Endothelial cell (in vitro differentiated cells): ENCODE measurements at regions not wholly inside any gene's neighbourhood (a gene's known extent, or its start where the extent isn't known, plus 50 kb on each side); places are given as distances from the start of the nearest gene placed in this dataset.

Experiments
- DNase-seq: peaks from one replicate; pipeline ENCODE4 v3.0.0; 2021; ENCODE audit warnings: low spot score
- H3K27ac Mint-ChIP-seq: one replicate; pipeline ENCODE4 v1.8.0; 2021; ENCODE audit warnings: mixed read lengths, inconsistent platforms; ENCODE audit not compliant: unreplicated experiment
- H3K27me3 Mint-ChIP-seq: one replicate; pipeline ENCODE4 v1.8.0; 2021; ENCODE audit warnings: mild to moderate bottlenecking, moderate library complexity, mixed read lengths, inconsistent platforms; ENCODE audit not compliant: unreplicated experiment
- H3K36me3 Mint-ChIP-seq: one replicate; pipeline ENCODE4 v1.8.0; 2021; ENCODE audit warnings: mild to moderate bottlenecking, low read depth, mixed read lengths, inconsistent platforms; ENCODE audit not compliant: unreplicated experiment
- H3K4me1 Mint-ChIP-seq: one replicate; pipeline ENCODE4 v1.8.0; 2021; ENCODE audit warnings: mild to moderate bottlenecking, mixed read lengths, inconsistent platforms; ENCODE audit not compliant: unreplicated experiment
- H3K4me3 Mint-ChIP-seq: one replicate; pipeline ENCODE4 v1.8.0; 2021; ENCODE audit warnings: mild to moderate bottlenecking, mixed read lengths, inconsistent platforms; ENCODE audit not compliant: unreplicated experiment
- H3K9me3 Mint-ChIP-seq: one replicate; pipeline ENCODE4 v1.8.0; 2021; ENCODE audit warnings: mixed read lengths, inconsistent platforms; ENCODE audit not compliant: unreplicated experiment
- CTCF ChIP-seq: fragments of 200-600 bp; sonication (generic); IDR thresholded peaks from one replicate; pipeline ENCODE4 v1.5.0; 2021; ENCODE audit warnings: antibody characterized with exemption; ENCODE audit not compliant: unreplicated experiment

- Mint-ChIP-seq H3K4me3 (peak overlapping the region; percentile 53), H3K4me1 (no peaks in the 10 kb centered on the region), H3K9me3 (no peaks in the 10 kb centered on the region), H3K27me3 (peaks cover 4% of the 10 kb centered on the region), H3K36me3 (no peaks in the 10 kb centered on the region), H3K27ac (no peak overlapping the region)
- DNase-seq = peak; percentile 3
- no peak for TF ChIP-seq CTCF
These were observed 117.0 kb upstream of the TEX13C start for GRCh38 chrX:125202591-125203248.

GRCh38 chrX:125203365-125203736 lies 116.3 kb upstream of the TEX13C start:
- DNase-seq = peak; percentile 19
- Mint-ChIP-seq H3K27me3 (peaks cover 4% of the 10 kb centered on the region), H3K4me3 (peak overlapping the region; percentile 73), H3K36me3 (no peaks in the 10 kb centered on the region), H3K9me3 (no peaks in the 10 kb centered on the region), H3K4me1 (no peaks in the 10 kb centered on the region), H3K27ac (no peak overlapping the region)
- no peak for TF ChIP-seq CTCF

GRCh38 chrX:125203737-125204578 lies 115.7 kb upstream of the TEX13C start:
- H3K27me3 Mint-ChIP-seq = peaks cover 4% of the 10 kb centered on the region
- no peaks in the 10 kb centered on the region for H3K9me3 Mint-ChIP-seq
- peak; percentile 30 for DNase-seq
- no peaks in the 10 kb centered on the region for H3K36me3 Mint-ChIP-seq
- H3K27ac Mint-ChIP-seq = no peak overlapping the region
- H3K4me1 Mint-ChIP-seq = no peaks in the 10 kb centered on the region
- peak overlapping the region; percentile 82 for H3K4me3 Mint-ChIP-seq
- no peak for TF ChIP-seq CTCF

- H3K4me1 Mint-ChIP-seq = no peaks in the 10 kb centered on the region
- H3K4me3 Mint-ChIP-seq = peak overlapping the region; percentile 82
- DNase-seq = no peak
- no peak overlapping the region for H3K27ac Mint-ChIP-seq
- H3K9me3 Mint-ChIP-seq = no peaks in the 10 kb centered on the region
- TF ChIP-seq CTCF = no peak
- no peaks in the 10 kb centered on the region for H3K36me3 Mint-ChIP-seq
- H3K27me3 Mint-ChIP-seq = peaks cover 4% of the 10 kb centered on the region
These were observed 115.0 kb upstream of the TEX13C start for GRCh38 chrX:125204681-125205132.
